GM12864 (cell line): ENCODE measurements at regions not wholly inside any gene's neighbourhood (a gene's known extent, or its start where the extent isn't known, plus 50 kb on each side); places are given as distances from the start of the nearest gene placed in this dataset.

Source experiments
- DNase-seq: peaks from one replicate; pipeline ENCODE4 v3.0.0-alpha.2; 2011; ENCODE audit warnings: low read depth
- H3K4me3 ChIP-seq: 2 replicates; pipeline ENCODE4 v1.5.1; 2011; ENCODE audit warnings: mild to moderate bottlenecking, low read depth, low read length, control low read depth
- TF ChIP-seq, protein P1 (sequence below): IDR thresholded peaks from 2 replicates; pipeline ENCODE4 v1.5.1; 2011; ENCODE audit warnings: low read depth, mild to moderate bottlenecking, moderate library complexity, low read length, control low read depth, inconsistent platforms; ENCODE audit errors: missing control alignments

DNA sequence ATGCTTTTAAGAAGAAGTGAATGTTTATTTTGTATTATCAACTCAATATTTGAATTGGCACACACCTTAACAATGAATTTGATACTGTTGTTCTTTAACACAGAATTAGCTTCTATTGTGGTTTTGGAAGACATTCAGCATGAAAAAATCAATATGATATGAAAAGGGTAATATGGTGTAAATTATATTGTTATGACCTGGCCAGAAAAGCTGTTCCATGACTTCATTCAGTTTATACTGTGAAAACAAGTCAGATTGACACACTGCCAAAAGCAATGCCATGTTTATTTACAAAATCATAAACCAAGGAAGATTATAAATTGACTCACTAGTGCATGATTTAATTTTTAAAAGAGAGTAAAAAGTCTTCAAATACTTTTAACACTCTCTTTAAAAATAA is 851.4 kb upstream of the SEL1L start:
- TF ChIP-seq, protein P1, sequence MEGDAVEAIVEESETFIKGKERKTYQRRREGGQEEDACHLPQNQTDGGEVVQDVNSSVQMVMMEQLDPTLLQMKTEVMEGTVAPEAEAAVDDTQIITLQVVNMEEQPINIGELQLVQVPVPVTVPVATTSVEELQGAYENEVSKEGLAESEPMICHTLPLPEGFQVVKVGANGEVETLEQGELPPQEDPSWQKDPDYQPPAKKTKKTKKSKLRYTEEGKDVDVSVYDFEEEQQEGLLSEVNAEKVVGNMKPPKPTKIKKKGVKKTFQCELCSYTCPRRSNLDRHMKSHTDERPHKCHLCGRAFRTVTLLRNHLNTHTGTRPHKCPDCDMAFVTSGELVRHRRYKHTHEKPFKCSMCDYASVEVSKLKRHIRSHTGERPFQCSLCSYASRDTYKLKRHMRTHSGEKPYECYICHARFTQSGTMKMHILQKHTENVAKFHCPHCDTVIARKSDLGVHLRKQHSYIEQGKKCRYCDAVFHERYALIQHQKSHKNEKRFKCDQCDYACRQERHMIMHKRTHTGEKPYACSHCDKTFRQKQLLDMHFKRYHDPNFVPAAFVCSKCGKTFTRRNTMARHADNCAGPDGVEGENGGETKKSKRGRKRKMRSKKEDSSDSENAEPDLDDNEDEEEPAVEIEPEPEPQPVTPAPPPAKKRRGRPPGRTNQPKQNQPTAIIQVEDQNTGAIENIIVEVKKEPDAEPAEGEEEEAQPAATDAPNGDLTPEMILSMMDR, result no peak
- no peak for DNase-seq
- H3K4me3 ChIP-seq, result no peak overlapping the region

DNA sequence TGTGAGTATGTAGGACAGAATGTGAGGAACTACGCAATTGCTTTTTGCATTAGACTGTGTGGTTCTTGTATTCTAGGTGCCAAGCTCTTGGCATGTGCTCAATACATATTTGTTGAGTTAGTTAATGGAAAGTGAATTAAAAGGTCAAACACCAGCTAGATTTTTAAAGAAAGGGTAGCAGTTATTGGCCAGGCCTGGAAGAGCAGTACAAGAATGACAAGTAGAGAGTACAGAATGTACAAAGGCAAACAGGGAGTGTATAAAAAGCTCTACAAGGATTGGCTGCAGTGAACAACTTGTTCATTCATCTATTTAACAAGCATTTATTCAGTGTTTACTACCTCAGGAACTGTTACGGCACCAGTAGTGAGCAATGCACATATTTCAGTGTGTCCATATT is 854.0 kb upstream of the SEL1L start:
- no peak for DNase-seq
- TF ChIP-seq, protein P1, result no peak

DNA sequence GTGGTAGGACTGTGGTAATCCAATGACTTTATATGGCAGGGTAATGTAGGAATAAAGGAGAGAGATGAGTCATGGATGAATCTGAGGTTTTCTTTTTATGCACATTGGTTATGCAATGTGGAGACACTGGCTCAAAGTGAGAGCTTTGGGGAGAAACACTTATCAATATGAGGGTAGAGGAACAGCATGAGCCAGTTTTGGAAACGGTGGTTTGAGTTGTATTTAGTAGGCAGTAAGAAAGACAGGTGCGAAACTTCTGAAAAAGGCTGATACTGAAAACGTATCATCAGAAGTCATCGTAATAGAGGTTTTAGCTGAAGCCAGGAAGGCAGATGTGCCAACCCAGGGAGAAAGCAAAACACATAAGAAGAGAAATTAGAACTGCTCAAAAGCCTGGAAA is 854.8 kb upstream of the SEL1L start:
- TF ChIP-seq, protein P1, result no peak
- no peak for DNase-seq
- H3K4me3 ChIP-seq, result no peak overlapping the region

More for the DNA sequence above, 854.0 kb upstream of the SEL1L start:
- H3K4me3 ChIP-seq, result no peak overlapping the region

DNA sequence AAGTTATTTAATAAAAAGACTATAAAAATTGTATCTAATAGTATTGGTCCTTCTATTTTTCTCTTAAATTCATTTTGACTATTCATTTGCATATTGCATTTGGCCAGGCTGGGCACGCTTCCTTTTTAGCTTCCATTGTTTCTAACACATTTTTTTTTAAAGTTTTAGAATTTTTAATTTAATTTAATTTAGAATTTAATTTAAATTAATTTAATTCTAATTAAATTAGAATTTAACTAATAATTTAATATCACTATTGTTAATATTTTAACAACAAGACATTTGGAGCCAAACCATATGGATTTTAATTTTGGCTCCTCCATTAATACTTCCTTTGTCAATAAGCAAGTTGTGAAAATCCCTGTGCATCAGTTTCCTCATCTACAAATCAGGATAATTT is 856.9 kb upstream of the SEL1L start:
- no peak overlapping the region for H3K4me3 ChIP-seq
- TF ChIP-seq, protein P1, result no peak
- no peak for DNase-seq

DNA sequence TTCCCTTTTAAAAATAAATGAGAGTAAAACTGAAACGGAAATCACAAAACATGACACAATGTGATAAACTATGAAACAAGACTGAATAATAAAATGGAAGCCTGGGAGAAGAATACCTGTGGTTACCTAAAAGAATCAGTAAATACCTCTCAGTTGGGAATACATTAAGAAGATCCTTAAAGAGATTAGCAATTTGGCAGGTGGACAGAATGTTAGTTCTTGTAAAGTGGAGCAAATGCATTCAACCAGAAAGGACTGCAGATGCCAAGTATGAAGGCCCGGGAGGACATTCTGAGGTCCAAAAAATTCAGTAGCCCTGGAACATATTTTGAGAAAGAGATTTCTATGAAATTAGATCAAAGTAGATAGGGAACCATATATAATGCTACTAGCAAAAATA is 861.3 kb upstream of the SEL1L start:
- TF ChIP-seq, protein P1, result no peak
- DNase-seq, result no peak
- no peak overlapping the region for H3K4me3 ChIP-seq

DNA sequence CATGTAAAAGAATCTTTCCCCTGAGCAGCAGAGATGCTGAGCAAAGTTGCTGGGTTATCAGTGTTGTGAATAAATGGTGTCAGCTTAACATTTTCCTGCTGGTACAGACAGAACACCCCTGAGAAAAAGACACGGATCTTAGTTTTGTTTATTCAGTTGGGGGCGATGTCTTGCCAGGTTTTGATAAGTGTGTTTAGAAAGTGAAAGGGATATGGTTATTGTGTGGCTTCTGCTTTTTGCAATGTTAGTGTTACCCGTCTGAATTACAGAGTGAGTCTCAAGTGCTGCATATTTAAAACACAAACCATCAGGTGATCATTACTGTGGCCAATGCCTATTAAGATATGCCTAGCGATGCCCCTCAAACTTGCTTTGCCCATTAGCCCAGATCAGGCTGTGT is 864.6 kb upstream of the SEL1L start:
- no peak for DNase-seq
- TF ChIP-seq, protein P1, result no peak
- H3K4me3 ChIP-seq, result no peak overlapping the region

DNA sequence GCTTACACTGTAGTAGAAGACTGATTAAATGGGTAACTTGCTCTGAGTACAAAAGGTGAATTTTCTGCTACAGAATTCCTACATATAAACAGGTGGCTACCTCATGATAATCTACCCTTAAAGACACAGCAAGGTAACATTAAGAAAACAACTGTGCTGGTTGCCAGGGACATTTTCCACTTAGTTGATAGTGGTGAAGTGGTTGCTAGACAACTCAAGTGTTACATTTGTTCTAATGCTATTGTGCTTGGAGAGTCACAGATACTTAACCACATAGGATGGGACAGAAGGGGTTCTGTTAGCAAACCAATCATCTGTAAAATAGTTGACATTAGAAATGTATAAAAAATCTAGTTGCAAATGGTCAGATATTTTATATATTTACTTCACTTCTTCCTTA is 870.3 kb upstream of the SEL1L start:
- no peak overlapping the region for H3K4me3 ChIP-seq
- TF ChIP-seq, protein P1, result no peak
- DNase-seq, result no peak
